WTC11 (cell line): ENCODE measurements at regions not wholly inside any gene's neighbourhood (a gene's known extent, or its start where the extent isn't known, plus 50 kb on each side); places are given as distances from the start of the nearest gene placed in this dataset.

Experiments
- ATAC-seq: fragments of 200-7000 bp; cut with Tn5 transposase; 2 replicates; pipeline ENCODE4 v1.10.0; 2021; ENCODE audit warnings: mild to moderate bottlenecking, moderate library complexity
- CTCF ChIA-PET: fragments of 300-600 bp; sonication (Branson Sonifier 250); formaldehyde crosslinking; loops from one replicate; lab custom pipeline; 2021; ENCODE audit warnings: antibody characterized with exemption; lab: Charles Lee
- POLR2A ChIA-PET: fragments of 350-600 bp; sonication (Branson Sonifier 250); formaldehyde crosslinking; loops from one replicate; lab custom pipeline; 2021; ENCODE audit warnings: antibody characterized with exemption; lab: Charles Lee
- DNase-seq: peaks from one replicate; pipeline ENCODE4 v3.0.0; 2021; ENCODE audit warnings: low spot score
- H3K27ac Mint-ChIP-seq: 2 replicates; pipeline ENCODE4 v1.8.0; 2021; ENCODE audit warnings: mixed read lengths
- H3K27me3 Mint-ChIP-seq: 2 replicates; pipeline ENCODE4 v1.8.0; 2021; ENCODE audit warnings: low read depth, mild to moderate bottlenecking, moderate library complexity, mixed read lengths
- H3K36me3 Mint-ChIP-seq: 2 replicates; pipeline ENCODE4 v1.8.0; 2021; ENCODE audit warnings: mixed read lengths
- H3K4me1 Mint-ChIP-seq: 2 replicates; pipeline ENCODE4 v1.8.0; 2022; ENCODE audit warnings: mixed read lengths
- H3K4me3 Mint-ChIP-seq: 2 replicates; pipeline ENCODE4 v1.8.0; 2021; ENCODE audit warnings: mild to moderate bottlenecking, moderate library complexity, mixed read lengths
- H3K9me3 Mint-ChIP-seq: 2 replicates; pipeline ENCODE4 v1.8.0; 2021; ENCODE audit warnings: mixed read lengths
- CREB1 ChIP-seq: sonication (generic); formaldehyde crosslinking; IDR thresholded peaks from 2 replicates; pipeline ENCODE4 v1.8.0; 2023; ENCODE audit warnings: mild to moderate bottlenecking, missing genetic modification reagents
- EMX1 ChIP-seq: fragments of 250-450 bp; sonication (Bioruptor Pico); IDR thresholded peaks from 2 replicates; pipeline ENCODE4 v1.8.0; 2021; ENCODE audit warnings: mild to moderate bottlenecking
- ETV6 ChIP-seq: sonication (generic); formaldehyde crosslinking; IDR thresholded peaks from 2 replicates; pipeline ENCODE4 v1.8.1; 2022; ENCODE audit warnings: mild to moderate bottlenecking, missing genetic modification reagents
- GABPB1 ChIP-seq: sonication (generic); formaldehyde crosslinking; IDR thresholded peaks from 2 replicates; pipeline ENCODE4 v1.8.1; 2023; ENCODE audit warnings: mild to moderate bottlenecking, missing genetic modification reagents
- GRHL2 ChIP-seq: fragments of 250-450 bp; sonication (Bioruptor Pico); IDR thresholded peaks from 2 replicates; pipeline ENCODE4 v1.8.0; 2022; ENCODE audit warnings: mild to moderate bottlenecking, moderate library complexity; ENCODE audit not compliant: insufficient replicate concordance, severe bottlenecking
- HMGA2 ChIP-seq: fragments of 250-450 bp; sonication (Bioruptor Pico); IDR thresholded peaks from 2 replicates; pipeline ENCODE4 v1.4.0; 2021; ENCODE audit warnings: mild to moderate bottlenecking, moderate library complexity
- IRF2 ChIP-seq: sonication (generic); formaldehyde crosslinking; IDR thresholded peaks from 2 replicates; pipeline ENCODE4 v1.8.0; 2022; ENCODE audit warnings: low read depth, missing genetic modification reagents, borderline replicate concordance
- KAT7 ChIP-seq: sonication (generic); formaldehyde crosslinking; IDR thresholded peaks from 2 replicates; pipeline ENCODE4 v1.8.1; 2023; ENCODE audit warnings: missing genetic modification reagents, mild to moderate bottlenecking, borderline replicate concordance
- NFATC4 ChIP-seq: fragments of 250-450 bp; sonication (Bioruptor Pico); IDR thresholded peaks from 2 replicates; pipeline ENCODE4 v1.9.0; 2021; ENCODE audit warnings: mild to moderate bottlenecking
- NFE2L1 ChIP-seq: sonication (generic); formaldehyde crosslinking; IDR thresholded peaks from 2 replicates; pipeline ENCODE4 v1.8.1; 2023; ENCODE audit warnings: missing genetic modification reagents
- NR2C2 ChIP-seq: sonication (generic); formaldehyde crosslinking; IDR thresholded peaks from 2 replicates; pipeline ENCODE4 v1.8.0; 2022; ENCODE audit warnings: mild to moderate bottlenecking, missing genetic modification reagents
- PRRX2 ChIP-seq: fragments of 250-450 bp; sonication (Bioruptor Pico); IDR thresholded peaks from 2 replicates; pipeline ENCODE4 v1.8.0; 2021; ENCODE audit warnings: mild to moderate bottlenecking
- RORB ChIP-seq: fragments of 250-450 bp; sonication (Bioruptor Pico); IDR thresholded peaks from 2 replicates; pipeline ENCODE4 v1.9.0; 2021; ENCODE audit warnings: mild to moderate bottlenecking
- SMAD3 ChIP-seq: sonication (generic); formaldehyde crosslinking; IDR thresholded peaks from 2 replicates; pipeline ENCODE4 v1.8.0; 2022; ENCODE audit warnings: missing genetic modification reagents, mild to moderate bottlenecking, borderline replicate concordance
- SP1 ChIP-seq: sonication (generic); formaldehyde crosslinking; conservative IDR thresholded peaks from 2 replicates; pipeline ENCODE4 v1.8.1; 2022; ENCODE audit warnings: missing genetic modification reagents
- TEAD4 ChIP-seq: sonication (generic); formaldehyde crosslinking; IDR thresholded peaks from 2 replicates; pipeline ENCODE4 v1.8.0; 2022; ENCODE audit warnings: mild to moderate bottlenecking, missing genetic modification reagents
- ZBTB21 ChIP-seq: sonication (generic); formaldehyde crosslinking; IDR thresholded peaks from 2 replicates; pipeline ENCODE4 v1.8.1; 2023; ENCODE audit warnings: mild to moderate bottlenecking, missing genetic modification reagents, borderline replicate concordance
- ZNF219 ChIP-seq: sonication (generic); formaldehyde crosslinking; IDR thresholded peaks from 2 replicates; pipeline ENCODE4 v1.8.0; 2023; ENCODE audit warnings: missing genetic modification reagents, mild to moderate bottlenecking, borderline replicate concordance
- ZNF263 ChIP-seq: sonication (generic); formaldehyde crosslinking; IDR thresholded peaks from 2 replicates; pipeline ENCODE4 v1.8.1; 2022; ENCODE audit warnings: low read depth, mild to moderate bottlenecking, moderate library complexity, missing genetic modification reagents
- ZNF423 ChIP-seq: fragments of 250-450 bp; sonication (Bioruptor Pico); IDR thresholded peaks from 2 replicates; pipeline ENCODE4 v2.1.2; 2022; ENCODE audit warnings: mild to moderate bottlenecking, moderate library complexity
- TF ChIP-seq, protein P1 (sequence below): sonication (generic); formaldehyde crosslinking; IDR thresholded peaks from 2 replicates; pipeline ENCODE4 v1.8.0; 2023; ENCODE audit warnings: missing genetic modification reagents, mild to moderate bottlenecking, borderline replicate concordance
- TF ChIP-seq, protein P2 (sequence below): fragments of 250-450 bp; sonication (Bioruptor Pico); IDR thresholded peaks from 2 replicates; pipeline ENCODE4 v1.9.0; 2021; ENCODE audit warnings: mild to moderate bottlenecking
- TF ChIP-seq, protein P3 (sequence below): sonication (generic); formaldehyde crosslinking; conservative IDR thresholded peaks from 2 replicates; pipeline ENCODE4 v1.8.1; 2022; ENCODE audit warnings: mild to moderate bottlenecking, missing genetic modification reagents
- TF ChIP-seq, protein P4 (sequence below): fragments of 250-450 bp; sonication (Bioruptor Pico); conservative IDR thresholded peaks from 2 replicates; pipeline ENCODE4 v1.9.0; 2021; ENCODE audit warnings: mild to moderate bottlenecking
- TF ChIP-seq, protein P5 (sequence below): fragments of 250-450 bp; sonication (Bioruptor Pico); IDR thresholded peaks from 2 replicates; pipeline ENCODE4 v1.9.0; 2021; ENCODE audit warnings: moderate library complexity, mild to moderate bottlenecking, inconsistent platforms, borderline replicate concordance
- TF ChIP-seq, protein P6 (sequence below): fragments of 250-450 bp; sonication (Bioruptor Pico); IDR thresholded peaks from 2 replicates; pipeline ENCODE4 v2.1.2; 2022; ENCODE audit warnings: mild to moderate bottlenecking, moderate library complexity
- TF ChIP-seq, protein P7 (sequence below): fragments of 250-450 bp; sonication (Bioruptor Pico); IDR thresholded peaks from 2 replicates; pipeline ENCODE4 v1.9.0; 2021; ENCODE audit warnings: mild to moderate bottlenecking

DNA sequence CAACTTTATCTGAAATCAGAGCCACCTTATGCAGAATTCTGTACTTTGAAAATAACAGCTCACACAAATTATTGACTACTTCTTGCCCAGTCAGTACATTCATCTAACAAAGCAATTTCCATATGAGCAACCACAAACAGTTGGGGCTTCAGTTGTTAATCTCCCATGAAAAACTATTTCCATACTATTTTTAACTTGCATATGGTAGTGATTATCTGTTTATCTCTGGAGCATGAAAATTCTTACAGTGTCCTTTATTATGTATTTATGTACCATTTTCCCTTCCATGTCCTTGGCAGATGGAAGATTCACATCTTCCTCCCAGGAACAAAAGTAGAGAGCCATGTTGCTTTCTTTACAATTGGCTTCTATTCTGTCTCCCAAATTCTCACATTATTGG lies 285.7 kb downstream of the CRPPA start:
- no peaks in the 10 kb centered on the region for H3K36me3 Mint-ChIP-seq

DNA sequence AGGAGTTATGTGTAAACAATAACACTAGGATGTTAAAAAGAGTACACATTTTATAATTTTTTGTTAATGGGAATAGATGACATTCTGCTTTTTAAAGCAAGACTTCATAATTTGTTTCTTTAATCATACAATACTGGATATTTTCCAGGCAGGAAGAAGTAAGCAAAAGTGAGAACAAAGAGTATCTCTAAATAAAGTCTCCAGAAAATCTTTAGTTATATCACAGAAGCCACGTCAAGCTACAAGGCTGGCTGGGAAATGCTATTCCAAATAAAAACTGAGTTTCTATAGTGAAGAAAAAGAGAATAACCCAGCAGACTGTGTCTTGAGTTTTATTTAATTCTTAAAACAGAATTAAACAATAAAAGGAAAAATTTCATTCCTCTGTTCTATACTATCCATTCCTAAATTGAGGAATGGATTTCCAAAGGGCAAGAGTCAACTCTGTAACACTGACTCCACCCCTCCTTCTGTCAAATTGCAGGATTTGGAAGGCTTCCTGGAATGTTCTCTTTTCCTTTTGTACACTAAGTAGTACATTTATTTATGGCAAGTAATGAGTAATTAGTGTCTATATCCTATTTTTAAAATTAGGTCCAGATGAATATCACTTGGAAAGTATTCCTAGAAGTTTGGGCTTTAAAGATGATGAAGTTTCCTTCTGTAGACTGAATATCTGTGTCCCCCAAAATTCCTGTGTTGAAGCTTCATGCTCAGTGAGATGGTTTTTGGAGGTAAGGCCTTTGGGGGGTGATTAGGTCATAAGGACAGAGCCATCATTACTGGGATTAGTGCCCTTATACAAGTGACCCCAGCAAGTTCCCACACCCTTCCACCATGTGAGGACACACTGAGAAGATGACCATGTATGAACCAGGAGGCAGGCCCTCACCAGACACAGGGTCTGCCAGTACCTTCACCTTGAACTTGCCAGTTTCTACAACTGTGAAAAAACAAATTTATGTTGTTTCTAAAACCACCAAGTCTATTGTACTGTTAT lies 290.9 kb downstream of the CRPPA start:
- CTCF ChIA-PET, result no interaction called here
- peaks cover 11% of the 10 kb centered on the region for H3K9me3 Mint-ChIP-seq
- ATAC-seq (no peak), DNase-seq (no peak)
- no peaks in the 10 kb centered on the region for H3K4me1 Mint-ChIP-seq
- POLR2A ChIA-PET, result no interaction called here
- H3K27ac Mint-ChIP-seq, result no peak overlapping the region
- H3K4me3 Mint-ChIP-seq, result no peak overlapping the region
- no peaks in the 10 kb centered on the region for H3K27me3 Mint-ChIP-seq
- peaks cover 3% of the 10 kb centered on the region; the same call in 1 of the 2 replicates for H3K36me3 Mint-ChIP-seq
- TF ChIP-seq, protein P1, sequence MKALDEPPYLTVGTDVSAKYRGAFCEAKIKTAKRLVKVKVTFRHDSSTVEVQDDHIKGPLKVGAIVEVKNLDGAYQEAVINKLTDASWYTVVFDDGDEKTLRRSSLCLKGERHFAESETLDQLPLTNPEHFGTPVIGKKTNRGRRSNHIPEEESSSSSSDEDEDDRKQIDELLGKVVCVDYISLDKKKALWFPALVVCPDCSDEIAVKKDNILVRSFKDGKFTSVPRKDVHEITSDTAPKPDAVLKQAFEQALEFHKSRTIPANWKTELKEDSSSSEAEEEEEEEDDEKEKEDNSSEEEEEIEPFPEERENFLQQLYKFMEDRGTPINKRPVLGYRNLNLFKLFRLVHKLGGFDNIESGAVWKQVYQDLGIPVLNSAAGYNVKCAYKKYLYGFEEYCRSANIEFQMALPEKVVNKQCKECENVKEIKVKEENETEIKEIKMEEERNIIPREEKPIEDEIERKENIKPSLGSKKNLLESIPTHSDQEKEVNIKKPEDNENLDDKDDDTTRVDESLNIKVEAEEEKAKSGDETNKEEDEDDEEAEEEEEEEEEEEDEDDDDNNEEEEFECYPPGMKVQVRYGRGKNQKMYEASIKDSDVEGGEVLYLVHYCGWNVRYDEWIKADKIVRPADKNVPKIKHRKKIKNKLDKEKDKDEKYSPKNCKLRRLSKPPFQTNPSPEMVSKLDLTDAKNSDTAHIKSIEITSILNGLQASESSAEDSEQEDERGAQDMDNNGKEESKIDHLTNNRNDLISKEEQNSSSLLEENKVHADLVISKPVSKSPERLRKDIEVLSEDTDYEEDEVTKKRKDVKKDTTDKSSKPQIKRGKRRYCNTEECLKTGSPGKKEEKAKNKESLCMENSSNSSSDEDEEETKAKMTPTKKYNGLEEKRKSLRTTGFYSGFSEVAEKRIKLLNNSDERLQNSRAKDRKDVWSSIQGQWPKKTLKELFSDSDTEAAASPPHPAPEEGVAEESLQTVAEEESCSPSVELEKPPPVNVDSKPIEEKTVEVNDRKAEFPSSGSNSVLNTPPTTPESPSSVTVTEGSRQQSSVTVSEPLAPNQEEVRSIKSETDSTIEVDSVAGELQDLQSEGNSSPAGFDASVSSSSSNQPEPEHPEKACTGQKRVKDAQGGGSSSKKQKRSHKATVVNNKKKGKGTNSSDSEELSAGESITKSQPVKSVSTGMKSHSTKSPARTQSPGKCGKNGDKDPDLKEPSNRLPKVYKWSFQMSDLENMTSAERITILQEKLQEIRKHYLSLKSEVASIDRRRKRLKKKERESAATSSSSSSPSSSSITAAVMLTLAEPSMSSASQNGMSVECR (CRISPR knock-in tag), result no peak
- TF ChIP-seq IRF2 (CRISPR knock-in tag) (no peak), TEAD4 (CRISPR knock-in tag) (no peak), EMX1 (CRISPR knock-in tag) (no peak), ZNF423 (CRISPR knock-in tag) (no peak), SP1 (CRISPR knock-in tag) (no peak), NFATC4 (CRISPR knock-in tag) (no peak), RORB (no peak)
- TF ChIP-seq, protein P2, sequence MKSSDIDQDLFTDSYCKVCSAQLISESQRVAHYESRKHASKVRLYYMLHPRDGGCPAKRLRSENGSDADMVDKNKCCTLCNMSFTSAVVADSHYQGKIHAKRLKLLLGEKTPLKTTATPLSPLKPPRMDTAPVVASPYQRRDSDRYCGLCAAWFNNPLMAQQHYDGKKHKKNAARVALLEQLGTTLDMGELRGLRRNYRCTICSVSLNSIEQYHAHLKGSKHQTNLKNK, result no peak

More for the DNA sequence above, 285.7 kb downstream of the CRPPA start:
- POLR2A ChIA-PET, result no interaction called here
- DNase-seq (no peak), ATAC-seq (no peak)
- H3K9me3 Mint-ChIP-seq, result no peaks in the 10 kb centered on the region
- TF ChIP-seq, protein P3, sequence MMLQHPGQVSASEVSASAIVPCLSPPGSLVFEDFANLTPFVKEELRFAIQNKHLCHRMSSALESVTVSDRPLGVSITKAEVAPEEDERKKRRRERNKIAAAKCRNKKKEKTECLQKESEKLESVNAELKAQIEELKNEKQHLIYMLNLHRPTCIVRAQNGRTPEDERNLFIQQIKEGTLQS (CRISPR knock-in tag), result no peak
- TF ChIP-seq GABPB1 (CRISPR knock-in tag) (no peak), ETV6 (CRISPR knock-in tag) (no peak), ZNF423 (CRISPR knock-in tag) (no peak), NR2C2 (CRISPR knock-in tag) (no peak), RORB (no peak), GRHL2 (no peak), SMAD3 (CRISPR knock-in tag) (no peak), ZBTB21 (no peak), NFE2L1 (CRISPR knock-in tag) (no peak), CREB1 (CRISPR knock-in tag) (no peak), ZNF219 (CRISPR knock-in tag) (no peak), KAT7 (CRISPR knock-in tag) (no peak), ZNF263 (CRISPR knock-in tag) (no peak), HMGA2 (no peak), PRRX2 (CRISPR knock-in tag) (no peak)
- TF ChIP-seq, protein P4, sequence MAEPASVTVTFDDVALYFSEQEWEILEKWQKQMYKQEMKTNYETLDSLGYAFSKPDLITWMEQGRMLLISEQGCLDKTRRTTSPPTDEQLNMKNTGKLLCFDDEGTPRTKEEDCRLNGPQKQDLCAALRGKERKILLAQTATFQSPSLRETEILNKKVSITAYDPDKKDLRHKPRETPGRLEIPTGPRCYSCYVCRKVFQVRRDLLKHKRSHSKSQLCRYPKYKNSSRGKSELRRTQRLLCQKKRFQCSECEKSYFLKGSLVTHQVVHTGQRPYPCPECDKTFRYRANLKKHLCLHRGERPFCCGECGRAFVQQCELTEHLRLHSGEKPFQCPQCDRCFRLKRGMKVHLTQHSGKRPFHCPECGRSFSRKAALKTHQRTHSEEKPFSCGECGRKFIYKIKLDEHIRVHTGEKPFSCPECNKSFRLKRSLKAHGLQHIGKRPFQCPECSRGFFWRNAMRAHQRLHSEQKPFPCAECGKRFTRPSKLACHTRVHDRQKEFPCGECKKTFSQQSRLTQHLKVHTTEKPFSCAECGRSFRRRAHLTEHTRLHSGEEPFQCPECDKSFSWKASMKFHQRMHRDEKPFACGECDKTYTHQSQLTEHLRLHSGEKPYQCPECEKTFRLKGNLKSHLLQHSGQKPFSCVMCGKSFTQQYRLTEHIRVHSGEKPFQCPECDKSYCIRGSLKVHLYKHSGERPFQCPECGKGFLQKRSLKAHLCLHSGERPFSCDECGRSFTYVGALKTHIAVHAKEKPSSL (CRISPR knock-in tag), result no peak
- TF ChIP-seq, protein P5, sequence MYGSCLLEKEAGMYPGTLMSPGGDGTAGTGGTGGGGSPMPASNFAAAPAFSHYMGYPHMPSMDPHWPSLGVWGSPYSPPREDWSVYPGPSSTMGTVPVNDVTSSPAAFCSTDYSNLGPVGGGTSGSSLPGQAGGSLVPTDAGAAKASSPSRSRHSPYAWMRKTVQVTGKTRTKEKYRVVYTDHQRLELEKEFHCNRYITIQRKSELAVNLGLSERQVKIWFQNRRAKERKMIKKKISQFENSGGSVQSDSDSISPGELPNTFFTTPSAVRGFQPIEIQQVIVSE, result no peak
- TF ChIP-seq, protein P6, sequence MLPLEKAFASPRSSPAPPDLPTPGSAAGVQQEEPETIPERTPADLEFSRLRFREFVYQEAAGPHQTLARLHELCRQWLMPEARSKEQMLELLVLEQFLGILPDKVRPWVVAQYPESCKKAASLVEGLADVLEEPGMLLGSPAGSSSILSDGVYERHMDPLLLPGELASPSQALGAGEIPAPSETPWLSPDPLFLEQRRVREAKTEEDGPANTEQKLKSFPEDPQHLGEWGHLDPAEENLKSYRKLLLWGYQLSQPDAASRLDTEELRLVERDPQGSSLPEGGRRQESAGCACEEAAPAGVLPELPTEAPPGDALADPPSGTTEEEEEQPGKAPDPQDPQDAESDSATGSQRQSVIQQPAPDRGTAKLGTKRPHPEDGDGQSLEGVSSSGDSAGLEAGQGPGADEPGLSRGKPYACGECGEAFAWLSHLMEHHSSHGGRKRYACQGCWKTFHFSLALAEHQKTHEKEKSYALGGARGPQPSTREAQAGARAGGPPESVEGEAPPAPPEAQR (CRISPR knock-in tag), result no peak
- TF ChIP-seq, protein P7, sequence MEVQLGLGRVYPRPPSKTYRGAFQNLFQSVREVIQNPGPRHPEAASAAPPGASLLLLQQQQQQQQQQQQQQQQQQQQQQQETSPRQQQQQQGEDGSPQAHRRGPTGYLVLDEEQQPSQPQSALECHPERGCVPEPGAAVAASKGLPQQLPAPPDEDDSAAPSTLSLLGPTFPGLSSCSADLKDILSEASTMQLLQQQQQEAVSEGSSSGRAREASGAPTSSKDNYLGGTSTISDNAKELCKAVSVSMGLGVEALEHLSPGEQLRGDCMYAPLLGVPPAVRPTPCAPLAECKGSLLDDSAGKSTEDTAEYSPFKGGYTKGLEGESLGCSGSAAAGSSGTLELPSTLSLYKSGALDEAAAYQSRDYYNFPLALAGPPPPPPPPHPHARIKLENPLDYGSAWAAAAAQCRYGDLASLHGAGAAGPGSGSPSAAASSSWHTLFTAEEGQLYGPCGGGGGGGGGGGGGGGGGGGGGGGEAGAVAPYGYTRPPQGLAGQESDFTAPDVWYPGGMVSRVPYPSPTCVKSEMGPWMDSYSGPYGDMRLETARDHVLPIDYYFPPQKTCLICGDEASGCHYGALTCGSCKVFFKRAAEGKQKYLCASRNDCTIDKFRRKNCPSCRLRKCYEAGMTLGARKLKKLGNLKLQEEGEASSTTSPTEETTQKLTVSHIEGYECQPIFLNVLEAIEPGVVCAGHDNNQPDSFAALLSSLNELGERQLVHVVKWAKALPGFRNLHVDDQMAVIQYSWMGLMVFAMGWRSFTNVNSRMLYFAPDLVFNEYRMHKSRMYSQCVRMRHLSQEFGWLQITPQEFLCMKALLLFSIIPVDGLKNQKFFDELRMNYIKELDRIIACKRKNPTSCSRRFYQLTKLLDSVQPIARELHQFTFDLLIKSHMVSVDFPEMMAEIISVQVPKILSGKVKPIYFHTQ, result no peak
- no peaks in the 10 kb centered on the region for H3K27me3 Mint-ChIP-seq
- H3K4me1 Mint-ChIP-seq, result no peaks in the 10 kb centered on the region
- H3K27ac Mint-ChIP-seq, result no peak overlapping the region
- H3K4me3 Mint-ChIP-seq, result no peak overlapping the region
- CTCF ChIA-PET, result no interaction called here
